ENCODE measurements at regions not wholly inside any gene's neighbourhood (a gene's known extent, or its start where the extent isn't known, plus 50 kb on each side); places are given as distances from the start of the nearest gene placed in this dataset.

GRCh38 chr2:17012297-17012696 is 346.7 kb upstream of the CYRIA start:
- TF ChIP-seq CTCF (IDR thresholded peaks at IDR 0.05) = no peak
- no peak for TF ChIP-seq POLR2A (IDR thresholded peaks at IDR 0.05)
